A549 (cell line): ENCODE measurements at regions not wholly inside any gene's neighbourhood (a gene's known extent, or its start where the extent isn't known, plus 50 kb on each side); places are given as distances from the start of the nearest gene placed in this dataset.

Experiments
- ATAC-seq, 2 experiments: fragments of 200-7000 bp in 1 of 2; fragments of >200 bp in 1 of 2; cut with Nextera tagmentation in 1 of 2; cut with Tn5 transposase in 1 of 2; 3 replicates each; pipeline versions ENCODE4 v1.8.0 to v1.9.1; 2018 to 2020; ENCODE audit warnings: mild to moderate bottlenecking in 1 of 2, moderate library complexity in 1 of 2
- CTCF ChIA-PET: fragments of 300-600 bp; sonication (Branson Sonifier 250); formaldehyde crosslinking; extraction: SDS; loops from one replicate; lab custom pipeline; 2021; ENCODE audit warnings: antibody characterized with exemption, inconsistent platforms; lab: Yijun Ruan, JAX
- POLR2A ChIA-PET: fragments of 350-600 bp; formaldehyde crosslinking; extraction: SDS; loops from one replicate; lab custom pipeline; 2021; ENCODE audit warnings: antibody characterized with exemption, inconsistent platforms; lab: Yijun Ruan, JAX
- DNase-seq, 2 experiments: peaks; one replicate each; pipeline versions ENCODE4 v3.0.0 to v3.0.0-alpha.2; 2011 to 2016; ENCODE audit warnings: low read depth in 1 of 2, low spot score in 1 of 2
- FAIRE-seq: peaks from 2 replicates; lab custom pipeline; 2011; peaks lifted over from hg19 to GRCh38; lab: Jason Lieb, UNC
- H3K27ac ChIP-seq, 2 experiments: fragments of >200 bp; sonication (Bioruptor Twin); formaldehyde crosslinking; 3 replicates each; pipeline ENCODE4 v1.5.1; 2016 to 2017
- H3K4me1 ChIP-seq: fragments of >200 bp; sonication (Bioruptor Twin); formaldehyde crosslinking; 3 replicates; pipeline ENCODE4 v1.6.1; 2016
- H3K4me2 ChIP-seq: fragments of >200 bp; sonication (Bioruptor Twin); formaldehyde crosslinking; 3 replicates; pipeline ENCODE4 v1.6.1; 2016
- H3K4me3 ChIP-seq: fragments of >200 bp; sonication (Bioruptor Twin); formaldehyde crosslinking; 3 replicates; pipeline ENCODE4 v1.5.1; 2016
- H3K9me3 ChIP-seq: fragments of >200 bp; sonication (Bioruptor Twin); formaldehyde crosslinking; 3 replicates; pipeline ENCODE4 v1.6.1; 2016
- BHLHE40 ChIP-seq: IDR thresholded peaks from 2 replicates; pipeline ENCODE4 v1.6.1; 2012; ENCODE audit warnings: low read depth, low read length, inconsistent platforms
- CBX8 ChIP-seq: fragments of 200-600 bp; sonication (generic); IDR thresholded peaks from 2 replicates; pipeline ENCODE4 v1.6.1; 2016
- CEBPB ChIP-seq, 2 experiments: fragments of >200 bp in 1 of 2; sonication (Bioruptor Twin) in 1 of 2; formaldehyde crosslinking in 1 of 2; IDR thresholded peaks; 2 replicates each; pipeline ENCODE4 v1.6.1; 2012 to 2016
- CHD2 ChIP-seq: fragments of 150-350 bp; IDR thresholded peaks from 2 replicates; pipeline ENCODE4 v1.6.1; 2014; ENCODE audit warnings: low read length; ENCODE audit not compliant: partially characterized antibody
- CHD4 ChIP-seq: fragments of 200-600 bp; sonication (generic); IDR thresholded peaks from 2 replicates; pipeline ENCODE4 v1.6.1; 2016; ENCODE audit warnings: antibody characterized with exemption, mild to moderate bottlenecking, borderline replicate concordance
- E2F6 ChIP-seq: IDR thresholded peaks from 2 replicates; pipeline ENCODE4 v1.6.1; 2012; ENCODE audit warnings: low read depth, borderline replicate concordance
- EHF ChIP-seq: fragments of 250-450 bp; sonication (Bioruptor Pico); IDR thresholded peaks from 2 replicates; pipeline ENCODE4 v1.5.0; 2020; ENCODE audit warnings: mild to moderate bottlenecking
- EHMT2 ChIP-seq: fragments of 200-600 bp; sonication (generic); IDR thresholded peaks from 2 replicates; pipeline ENCODE4 v1.6.1; 2016; ENCODE audit warnings: antibody characterized with exemption, low read depth, mild to moderate bottlenecking, moderate library complexity
- EP300 ChIP-seq, 2 experiments: fragments of >200 bp; sonication (Bioruptor Twin); formaldehyde crosslinking; IDR thresholded peaks; 2 replicates in 1 of 2; 3 replicates in 1 of 2; pipeline ENCODE4 v1.6.1; 2016 to 2017
- ESRRA ChIP-seq: fragments of 150-350 bp; IDR thresholded peaks from 2 replicates; pipeline ENCODE4 v1.6.1; 2014; ENCODE audit warnings: mild to moderate bottlenecking, low read length, borderline replicate concordance
- FOSB ChIP-seq: fragments of 250-450 bp; sonication (Bioruptor Pico); IDR thresholded peaks from 2 replicates; pipeline ENCODE4 v1.5.0; 2020; ENCODE audit warnings: mild to moderate bottlenecking, moderate library complexity
- FOXS1 ChIP-seq: fragments of 250-450 bp; sonication (Bioruptor Pico); IDR thresholded peaks from 2 replicates; pipeline ENCODE4 v1.5.0; 2020; ENCODE audit warnings: mild to moderate bottlenecking, moderate library complexity
- GATA3 ChIP-seq: IDR thresholded peaks from 2 replicates; pipeline ENCODE4 v1.6.1; 2012; ENCODE audit warnings: borderline replicate concordance
- HES2 ChIP-seq: fragments of >200 bp; sonication (Bioruptor Twin); formaldehyde crosslinking; IDR thresholded peaks from 2 replicates; pipeline ENCODE4 v1.6.1; 2016
- HOXB13 ChIP-seq: fragments of 250-450 bp; sonication (Bioruptor Pico); IDR thresholded peaks from 2 replicates; pipeline ENCODE4 v1.5.0; 2020; ENCODE audit warnings: low read depth, mild to moderate bottlenecking, moderate library complexity
- JUNB ChIP-seq: fragments of >200 bp; sonication (Bioruptor Twin); formaldehyde crosslinking; IDR thresholded peaks from 2 replicates; pipeline ENCODE4 v1.6.1; 2016
- MAX ChIP-seq: IDR thresholded peaks from 2 replicates; pipeline ENCODE4 v1.6.1; 2012
- MAZ ChIP-seq: fragments of 150-350 bp; IDR thresholded peaks from 2 replicates; pipeline ENCODE4 v1.6.1; 2014; ENCODE audit warnings: antibody characterized with exemption, low read depth, low read length, borderline replicate concordance
- NPAS2 ChIP-seq: fragments of 250-450 bp; sonication (Bioruptor Pico); IDR thresholded peaks from 2 replicates; pipeline ENCODE4 v1.8.0; 2022; ENCODE audit warnings: mild to moderate bottlenecking, moderate library complexity, borderline replicate concordance
- POLR2AphosphoS2 ChIP-seq: conservative IDR thresholded peaks from 2 replicates; pipeline ENCODE4 v1.6.1; 2012; ENCODE audit warnings: low read length, improper control_type of control experiment, inconsistent platforms
- RAD21 ChIP-seq, 2 experiments: fragments of >200 bp in 1 of 2; sonication (Bioruptor Twin) in 1 of 2; formaldehyde crosslinking in 1 of 2; IDR thresholded peaks in 1 of 2; conservative IDR thresholded peaks in 1 of 2; 2 replicates in 1 of 2; 3 replicates in 1 of 2; pipeline ENCODE4 v1.6.1; 2012 to 2018; ENCODE audit warnings: inconsistent platforms in 1 of 2
- RCOR1 ChIP-seq: fragments of 150-350 bp; IDR thresholded peaks from 2 replicates; pipeline ENCODE4 v1.6.1; 2014; ENCODE audit warnings: antibody characterized with exemption, low read length, low read depth
- SREBF2 ChIP-seq: fragments of 450-650 bp; IDR thresholded peaks from 2 replicates; pipeline ENCODE4 v1.6.1; 2014; ENCODE audit warnings: mild to moderate bottlenecking, moderate library complexity
- TFCP2L1 ChIP-seq: fragments of 250-450 bp; sonication (Bioruptor Pico); IDR thresholded peaks from 2 replicates; pipeline ENCODE4 v1.5.0; 2021; ENCODE audit warnings: mild to moderate bottlenecking
- TP53 ChIP-seq: fragments of 250-450 bp; sonication (Bioruptor Pico); IDR thresholded peaks from 2 replicates; pipeline ENCODE4 v1.5.0; 2021; ENCODE audit warnings: mild to moderate bottlenecking, moderate library complexity
- ZFP36 ChIP-seq: fragments of 450-650 bp; IDR thresholded peaks from 2 replicates; pipeline ENCODE4 v1.6.1; 2014; ENCODE audit warnings: borderline replicate concordance; ENCODE audit not compliant: partially characterized antibody
- ZSCAN20 ChIP-seq: fragments of 250-450 bp; sonication (Bioruptor Pico); IDR thresholded peaks from 2 replicates; pipeline ENCODE4 v1.8.0; 2022; ENCODE audit warnings: mild to moderate bottlenecking, moderate library complexity
- WGBS: methylation state at CpG from one replicate; pipeline ENCODE4 v1.1.6; 2017; ENCODE audit errors: missing lambda C conversion rate; 5-methylcytosine and 5-hydroxymethylcytosine counted together
- TF ChIP-seq, protein P1 (sequence below): fragments of 200-600 bp; sonication (generic); IDR thresholded peaks from 2 replicates; pipeline ENCODE4 v1.6.1; 2016; ENCODE audit warnings: antibody characterized with exemption, mild to moderate bottlenecking, moderate library complexity
- TF ChIP-seq, protein P2 (sequence below): fragments of 450-650 bp; IDR thresholded peaks from 2 replicates; pipeline ENCODE4 v1.6.1; 2014; ENCODE audit warnings: antibody characterized with exemption

GRCh38 chr2:234211797-234212196 is 161.3 kb downstream of the SPP2 start (continued):
- TF ChIP-seq, protein P1, sequence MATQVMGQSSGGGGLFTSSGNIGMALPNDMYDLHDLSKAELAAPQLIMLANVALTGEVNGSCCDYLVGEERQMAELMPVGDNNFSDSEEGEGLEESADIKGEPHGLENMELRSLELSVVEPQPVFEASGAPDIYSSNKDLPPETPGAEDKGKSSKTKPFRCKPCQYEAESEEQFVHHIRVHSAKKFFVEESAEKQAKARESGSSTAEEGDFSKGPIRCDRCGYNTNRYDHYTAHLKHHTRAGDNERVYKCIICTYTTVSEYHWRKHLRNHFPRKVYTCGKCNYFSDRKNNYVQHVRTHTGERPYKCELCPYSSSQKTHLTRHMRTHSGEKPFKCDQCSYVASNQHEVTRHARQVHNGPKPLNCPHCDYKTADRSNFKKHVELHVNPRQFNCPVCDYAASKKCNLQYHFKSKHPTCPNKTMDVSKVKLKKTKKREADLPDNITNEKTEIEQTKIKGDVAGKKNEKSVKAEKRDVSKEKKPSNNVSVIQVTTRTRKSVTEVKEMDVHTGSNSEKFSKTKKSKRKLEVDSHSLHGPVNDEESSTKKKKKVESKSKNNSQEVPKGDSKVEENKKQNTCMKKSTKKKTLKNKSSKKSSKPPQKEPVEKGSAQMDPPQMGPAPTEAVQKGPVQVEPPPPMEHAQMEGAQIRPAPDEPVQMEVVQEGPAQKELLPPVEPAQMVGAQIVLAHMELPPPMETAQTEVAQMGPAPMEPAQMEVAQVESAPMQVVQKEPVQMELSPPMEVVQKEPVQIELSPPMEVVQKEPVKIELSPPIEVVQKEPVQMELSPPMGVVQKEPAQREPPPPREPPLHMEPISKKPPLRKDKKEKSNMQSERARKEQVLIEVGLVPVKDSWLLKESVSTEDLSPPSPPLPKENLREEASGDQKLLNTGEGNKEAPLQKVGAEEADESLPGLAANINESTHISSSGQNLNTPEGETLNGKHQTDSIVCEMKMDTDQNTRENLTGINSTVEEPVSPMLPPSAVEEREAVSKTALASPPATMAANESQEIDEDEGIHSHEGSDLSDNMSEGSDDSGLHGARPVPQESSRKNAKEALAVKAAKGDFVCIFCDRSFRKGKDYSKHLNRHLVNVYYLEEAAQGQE: no peak
- TF ChIP-seq GATA3 (no peak), EHMT2 (no peak), CEBPB (IDR thresholded peaks at IDR 0.05) (no peak), JUNB (no peak), HES2 (no peak), RCOR1 (no peak), ZSCAN20 (CRISPR knock-in tag) (no peak)

- TF ChIP-seq MAZ (no peak), E2F6 (no peak), RAD21 (conservative IDR thresholded peaks at IDR 0.05 in 1 of 2, IDR thresholded peaks at IDR 0.05 in 1 of 2) (no peak), MAX (no peak), ZFP36 (no peak), HOXB13 (CRISPR knock-in tag) (no peak), EP300 (IDR thresholded peaks at IDR 0.05) (no peak), HES2 (no peak)
- peak overlapping the region; percentile 85 to 98; a peak in 4 of 6 replicates for H3K27ac ChIP-seq
- CTCF ChIA-PET: interaction anchor here (2.8 kb wide), 1 partner anchor 51 kb away, joined by 9 read pairs; no protein-coding TSS in a partner anchor
- 97% methylated on average over 2 of the region's 2 CpGs for WGBS
- no peak overlapping the region for H3K4me3 ChIP-seq
- ATAC-seq (no peak), DNase-seq (no peak), FAIRE-seq (no peak)
- peaks cover 22% of the 10 kb centered on the region for H3K9me3 ChIP-seq
- H3K4me2 ChIP-seq: no peak overlapping the region
- H3K4me1 ChIP-seq: peaks cover 44% of the 10 kb centered on the region
- POLR2A ChIA-PET: no interaction called here
Observed at GRCh38 chr2:234206738-234207137, 156.2 kb downstream of the SPP2 start.

GRCh38 chr2:234204480-234204879 is 154.0 kb downstream of the SPP2 start:
- no peak for FAIRE-seq
- CTCF ChIA-PET: no interaction called here
- ATAC-seq: no peak
- H3K4me1 ChIP-seq: peaks cover 36% of the 10 kb centered on the region
- peak overlapping the region; percentile 85 to 98 for H3K27ac ChIP-seq
- H3K9me3 ChIP-seq: peaks cover 18% of the 10 kb centered on the region
- POLR2A ChIA-PET: no interaction called here
- H3K4me2 ChIP-seq: peak overlapping the region; percentile 78
- H3K4me3 ChIP-seq: no peak overlapping the region
- WGBS: 2% methylated on average over 1 of the region's 1 CpG
- DNase-seq: peak; percentile 49 to 65
- TF ChIP-seq GATA3 (peak; percentile 87; the same call in 1 of the 2 replicates), TFCP2L1 (CRISPR knock-in tag) (no peak), FOXS1 (CRISPR knock-in tag) (no peak), EHF (CRISPR knock-in tag) (no peak), CBX8 (no peak), E2F6 (no peak), CHD4 (no peak), FOSB (CRISPR knock-in tag) (no peak), BHLHE40 (no peak), ESRRA (no peak), MAX (peak; percentile 39; the same call in 1 of the 2 replicates), CHD2 (no peak), SREBF2 (no peak), TP53 (no peak), POLR2AphosphoS2 (no peak), NPAS2 (no peak)
- TF ChIP-seq, protein P2, sequence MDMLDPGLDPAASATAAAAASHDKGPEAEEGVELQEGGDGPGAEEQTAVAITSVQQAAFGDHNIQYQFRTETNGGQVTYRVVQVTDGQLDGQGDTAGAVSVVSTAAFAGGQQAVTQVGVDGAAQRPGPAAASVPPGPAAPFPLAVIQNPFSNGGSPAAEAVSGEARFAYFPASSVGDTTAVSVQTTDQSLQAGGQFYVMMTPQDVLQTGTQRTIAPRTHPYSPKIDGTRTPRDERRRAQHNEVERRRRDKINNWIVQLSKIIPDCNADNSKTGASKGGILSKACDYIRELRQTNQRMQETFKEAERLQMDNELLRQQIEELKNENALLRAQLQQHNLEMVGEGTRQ: no peak
